ENCODE measurements at regions not wholly inside any gene's neighbourhood (a gene's known extent, or its start where the extent isn't known, plus 50 kb on each side); places are given as distances from the start of the nearest gene placed in this dataset.

DNA sequence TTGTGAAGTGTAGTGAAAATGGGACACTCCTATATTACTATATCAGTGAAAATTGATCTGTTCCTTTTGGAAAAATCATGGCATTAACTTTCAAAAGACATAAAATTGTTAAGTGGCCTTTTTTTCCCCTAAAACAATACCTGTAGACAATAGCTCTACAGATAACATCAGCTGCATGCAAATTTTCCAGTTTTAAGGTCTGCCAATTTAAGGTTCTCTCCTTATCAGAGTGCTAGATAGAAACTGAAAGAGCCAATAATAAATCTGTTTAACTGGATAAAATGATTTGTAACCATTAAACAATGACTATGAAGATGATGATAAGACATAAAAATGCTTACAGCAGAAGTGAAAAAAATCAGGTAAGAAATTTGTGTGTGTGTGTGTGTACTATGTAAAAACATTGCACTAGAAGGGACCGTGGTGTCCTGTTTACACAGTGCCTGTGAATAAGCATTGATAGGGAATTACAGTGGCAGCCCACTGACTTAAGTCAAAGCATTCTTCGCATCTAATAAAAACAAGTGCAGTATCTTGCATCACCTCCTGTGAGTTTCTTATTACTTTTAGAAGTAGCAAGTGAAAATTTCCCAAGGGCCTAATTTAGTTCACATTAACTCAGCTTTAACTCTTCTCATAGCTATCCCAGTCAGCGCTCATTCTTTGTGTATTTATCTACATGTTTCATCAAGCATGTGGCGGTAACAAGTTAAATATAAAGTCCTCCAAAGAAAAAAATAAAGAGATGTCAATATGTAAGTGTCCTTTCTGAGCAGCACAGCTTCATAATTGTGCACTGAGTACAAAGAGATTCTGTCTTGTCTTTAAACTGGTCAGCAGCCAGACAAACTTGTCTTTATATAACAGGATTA, 261.9 kb downstream of the ARL4A start:
- TF ChIP-seq POLR2A (IDR thresholded peaks at IDR 0.05) = no peak
- no peak for TF ChIP-seq CTCF (IDR thresholded peaks at IDR 0.05)

Measured in heart left ventricle (tissue), 13 donors.